ENCODE measurements at regions not wholly inside any gene's neighbourhood (a gene's known extent, or its start where the extent isn't known, plus 50 kb on each side); places are given as distances from the start of the nearest gene placed in this dataset.

DNA sequence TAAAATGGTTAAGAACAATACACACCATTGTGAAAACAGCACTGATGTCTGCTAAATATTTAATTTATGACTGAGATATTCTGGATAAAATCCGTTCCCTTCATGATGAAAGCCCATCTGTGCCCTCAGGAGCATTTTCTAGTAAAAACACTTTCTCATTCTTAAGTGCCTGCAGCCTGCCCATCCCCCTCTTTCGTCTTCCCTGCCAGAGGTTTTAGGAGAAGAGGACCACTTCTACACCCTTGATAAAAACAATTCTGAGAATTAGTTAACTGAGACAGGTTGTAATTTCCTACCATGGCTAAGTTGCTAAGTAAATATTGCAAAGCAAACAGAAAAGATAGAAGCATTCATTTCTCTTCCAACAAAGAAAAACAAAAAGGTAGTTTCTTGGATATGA is 272.6 kb downstream of the ATPSCKMT start:
- TF ChIP-seq POLR2A (IDR thresholded peaks at IDR 0.05; ENCODE audit: low read depth, low read length) (no peak), RAD21 (IDR thresholded peaks at IDR 0.05; ENCODE audit: low read length) (no peak), BHLHE40 (IDR thresholded peaks at IDR 0.05; ENCODE audit: low read depth, low read length) (no peak), MAZ (IDR thresholded peaks at IDR 0.05; ENCODE audit: borderline replicate concordance, low read depth, low read length) (no peak), CEBPB (IDR thresholded peaks at IDR 0.05; ENCODE audit: low read depth, low read length) (no peak), RCOR1 (IDR thresholded peaks at IDR 0.05; ENCODE audit: insufficient replicate concordance, low read length) (no peak), FOS (IDR thresholded peaks at IDR 0.05; ENCODE audit: low read depth, low read length) (no peak), SMC3 (IDR thresholded peaks at IDR 0.05; ENCODE audit: low read depth, low read length) (no peak)
- TF ChIP-seq, protein P1, sequence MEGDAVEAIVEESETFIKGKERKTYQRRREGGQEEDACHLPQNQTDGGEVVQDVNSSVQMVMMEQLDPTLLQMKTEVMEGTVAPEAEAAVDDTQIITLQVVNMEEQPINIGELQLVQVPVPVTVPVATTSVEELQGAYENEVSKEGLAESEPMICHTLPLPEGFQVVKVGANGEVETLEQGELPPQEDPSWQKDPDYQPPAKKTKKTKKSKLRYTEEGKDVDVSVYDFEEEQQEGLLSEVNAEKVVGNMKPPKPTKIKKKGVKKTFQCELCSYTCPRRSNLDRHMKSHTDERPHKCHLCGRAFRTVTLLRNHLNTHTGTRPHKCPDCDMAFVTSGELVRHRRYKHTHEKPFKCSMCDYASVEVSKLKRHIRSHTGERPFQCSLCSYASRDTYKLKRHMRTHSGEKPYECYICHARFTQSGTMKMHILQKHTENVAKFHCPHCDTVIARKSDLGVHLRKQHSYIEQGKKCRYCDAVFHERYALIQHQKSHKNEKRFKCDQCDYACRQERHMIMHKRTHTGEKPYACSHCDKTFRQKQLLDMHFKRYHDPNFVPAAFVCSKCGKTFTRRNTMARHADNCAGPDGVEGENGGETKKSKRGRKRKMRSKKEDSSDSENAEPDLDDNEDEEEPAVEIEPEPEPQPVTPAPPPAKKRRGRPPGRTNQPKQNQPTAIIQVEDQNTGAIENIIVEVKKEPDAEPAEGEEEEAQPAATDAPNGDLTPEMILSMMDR (conservative IDR thresholded peaks at IDR 0.05; ENCODE audit: low read depth, low read length) = no peak

Measured in IMR-90 (cell line).